Lower lobe of right lung (tissue), 2 donors: ENCODE measurements at regions not wholly inside any gene's neighbourhood (a gene's known extent, or its start where the extent isn't known, plus 50 kb on each side); places are given as distances from the start of the nearest gene placed in this dataset.
"Not testable (repeated sequence)": the region's sequence is repeated elsewhere in the genome, so short reads cannot be mapped to it uniquely, and the experiment has no call there.

Experiments
- ATAC-seq, 2 donors: fragments of 200-7000 bp; cut with Tn5 transposase; one replicate each; pipeline ENCODE4 v1.9.1; 2020 to 2022; ENCODE audit warnings: mild to moderate bottlenecking in 2 of 2, moderate library complexity in 2 of 2
- DNase-seq: peaks from one replicate; pipeline ENCODE4 v3.0.0-alpha.2; 2020
- H3K27ac ChIP-seq: fragments of 200-600 bp; one replicate; pipeline ENCODE4 v1.8.0; 2022
- H3K27me3 ChIP-seq: fragments of 200-600 bp; one replicate; pipeline ENCODE4 v1.8.0; 2022; ENCODE audit warnings: low read depth
- H3K36me3 ChIP-seq: fragments of 200-600 bp; one replicate; pipeline ENCODE4 v1.8.0; 2022; ENCODE audit warnings: mild to moderate bottlenecking
- H3K4me1 ChIP-seq: fragments of 200-600 bp; one replicate; pipeline ENCODE4 v1.8.0; 2022
- H3K4me3 ChIP-seq: fragments of 200-600 bp; one replicate; pipeline ENCODE4 v1.8.0; 2022; ENCODE audit warnings: mild to moderate bottlenecking
- H3K9me3 ChIP-seq: fragments of 200-600 bp; one replicate; pipeline ENCODE4 v1.8.0; 2022
- CTCF ChIP-seq: fragments of 200-600 bp; IDR thresholded peaks from one replicate; pipeline ENCODE4 v1.8.0; 2022; ENCODE audit warnings: antibody characterized with exemption, mild to moderate bottlenecking
- intact Hi-C: fragments of 100-400 bp; cut with DNase I; formaldehyde crosslinking; loops from one replicate; pipeline ENCODE4 v1.11.0; 2022
- donor health status: DM: no; HTN: yes; CAD: no; lungs with severe emphysema.

- Histone ChIP-seq H3K4me3 (no peak overlapping the region), H3K27ac (no peak overlapping the region), H3K27me3 (no peaks in the 10 kb centered on the region), H3K9me3 (no peaks in the 10 kb centered on the region), H3K36me3 (no peaks in the 10 kb centered on the region), H3K4me1 (no peaks in the 10 kb centered on the region)
- no peak for TF ChIP-seq CTCF
- DNase-seq (no peak), ATAC-seq (no peak)
- intact Hi-C loops = no loop called here
These were observed 116.7 kb upstream of the PITX1 start for GRCh38 chr5:135150767-135151166.

- TF ChIP-seq CTCF = no peak
- no peak for DNase-seq
- intact Hi-C loops = no loop called here
- Histone ChIP-seq H3K27ac (no peak overlapping the region), H3K4me3 (no peak overlapping the region), H3K27me3 (no peaks in the 10 kb centered on the region), H3K9me3 (no peaks in the 10 kb centered on the region), H3K36me3 (no peaks in the 10 kb centered on the region), H3K4me1 (no peaks in the 10 kb centered on the region)
- ATAC-seq = no peak
These were observed 116.1 kb upstream of the PITX1 start for GRCh38 chr5:135149956-135150723.

- intact Hi-C loops = no loop called here
- no peak overlapping the region for H3K4me3 ChIP-seq
- DNase-seq (no peak), ATAC-seq (no peak)
- no peak overlapping the region for H3K27ac ChIP-seq
- H3K9me3 ChIP-seq = no peaks in the 10 kb centered on the region
- no peaks in the 10 kb centered on the region for H3K4me1 ChIP-seq
- no peak for TF ChIP-seq CTCF
- H3K36me3 ChIP-seq = no peaks in the 10 kb centered on the region
- no peaks in the 10 kb centered on the region for H3K27me3 ChIP-seq
These were observed 115.4 kb upstream of the PITX1 start for GRCh38 chr5:135149229-135149955.

- no peak for TF ChIP-seq CTCF
- H3K27ac ChIP-seq = no peak overlapping the region
- no peaks in the 10 kb centered on the region for H3K36me3 ChIP-seq
- no peaks in the 10 kb centered on the region for H3K4me1 ChIP-seq
- no peak for DNase-seq
- no peaks in the 10 kb centered on the region for H3K9me3 ChIP-seq
- no peak for ATAC-seq
- H3K27me3 ChIP-seq = no peaks in the 10 kb centered on the region
- intact Hi-C loops = no loop called here
- no peak overlapping the region for H3K4me3 ChIP-seq
These were observed 113.5 kb upstream of the PITX1 start for GRCh38 chr5:135147294-135148090.

GRCh38 chr5:135145985-135146384, 112.0 kb upstream of the PITX1 start:
- TF ChIP-seq CTCF = no peak
- intact Hi-C loops = no loop called here
- Histone ChIP-seq H3K4me1 (peaks cover 5% of the 10 kb centered on the region), H3K27ac (no peak overlapping the region), H3K4me3 (no peak overlapping the region), H3K36me3 (no peaks in the 10 kb centered on the region), H3K9me3 (no peaks in the 10 kb centered on the region), H3K27me3 (no peaks in the 10 kb centered on the region)
- no peak for DNase-seq
- no peak for ATAC-seq

GRCh38 chr5:135143682-135144081, 109.7 kb upstream of the PITX1 start:
- H3K9me3 ChIP-seq, H3K4me3 ChIP-seq, H3K36me3 ChIP-seq, intact Hi-C loops, ATAC-seq, H3K27me3 ChIP-seq, H3K27ac ChIP-seq, DNase-seq: not testable (repeated sequence)
- H3K4me1 ChIP-seq = peaks cover 14% of the 10 kb centered on the region
